Cardiac muscle cell (in vitro differentiated cells and primary cell): ENCODE measurements at regions not wholly inside any gene's neighbourhood (a gene's known extent, or its start where the extent isn't known, plus 50 kb on each side); places are given as distances from the start of the nearest gene placed in this dataset.

Experiments used
- DNase-seq, 2 donors: peaks; one replicate each; pipeline versions ENCODE4 v3.0.0 to v3.0.0-alpha.2; 2010 to 2017; ENCODE audit warnings: low read depth in 1 of 2, low spot score in 1 of 2
- H3K27ac ChIP-seq: fragments of 200-600 bp; sonication (generic); 2 replicates; pipeline ENCODE4 v1.5.1; 2016
- H3K27me3 ChIP-seq: fragments of 200-600 bp; sonication (generic); 2 replicates; pipeline ENCODE4 v1.6.0; 2016; ENCODE audit warnings: control low read depth
- H3K36me3 ChIP-seq: fragments of 200-600 bp; sonication (generic); 2 replicates; pipeline ENCODE4 v1.5.1; 2016; ENCODE audit warnings: control low read depth
- H3K4me1 ChIP-seq: fragments of 200-600 bp; sonication (generic); 2 replicates; pipeline ENCODE4 v1.8.1; 2017; ENCODE audit warnings: low read depth, mild to moderate bottlenecking, mixed run types
- H3K4me3 ChIP-seq: fragments of 200-600 bp; sonication (generic); 2 replicates; pipeline ENCODE4 v1.5.1; 2016; ENCODE audit warnings: mild to moderate bottlenecking
- H3K9me3 ChIP-seq: fragments of 200-600 bp; sonication (generic); 2 replicates; pipeline ENCODE4 v1.5.1; 2017; ENCODE audit warnings: low read depth, mild to moderate bottlenecking, control low read depth
- CTCF ChIP-seq: IDR thresholded peaks from 2 replicates; pipeline ENCODE4 v1.5.1; 2012; ENCODE audit warnings: low read depth, mild to moderate bottlenecking, low read length

GRCh38 chr2:16478434-16479210 lies 187.0 kb downstream of the CYRIA start:
- no peak overlapping the region for H3K4me3 ChIP-seq
- TF ChIP-seq CTCF, result no peak
- H3K36me3 ChIP-seq, result no peaks in the 10 kb centered on the region
- H3K27ac ChIP-seq, result no peak overlapping the region
- no peaks in the 10 kb centered on the region for H3K27me3 ChIP-seq
- no peaks in the 10 kb centered on the region for H3K9me3 ChIP-seq
- peaks cover 2% of the 10 kb centered on the region for H3K4me1 ChIP-seq
- DNase-seq, result no peak

- no peak for TF ChIP-seq CTCF
- no peaks in the 10 kb centered on the region for H3K36me3 ChIP-seq
- H3K27me3 ChIP-seq, result no peaks in the 10 kb centered on the region
- no peaks in the 10 kb centered on the region for H3K9me3 ChIP-seq
- no peak overlapping the region for H3K4me3 ChIP-seq
- DNase-seq, result no peak
- H3K4me1 ChIP-seq, result peaks cover 2% of the 10 kb centered on the region
- H3K27ac ChIP-seq, result no peak overlapping the region
These were observed 188.0 kb downstream of the CYRIA start for GRCh38 chr2:16477648-16478047.

GRCh38 chr2:16476866-16477265 lies 188.8 kb downstream of the CYRIA start:
- Histone ChIP-seq H3K36me3 (no peaks in the 10 kb centered on the region), H3K4me1 (no peaks in the 10 kb centered on the region), H3K27me3 (no peaks in the 10 kb centered on the region), H3K9me3 (no peaks in the 10 kb centered on the region), H3K4me3 (no peak overlapping the region), H3K27ac (no peak overlapping the region)
- no peak for TF ChIP-seq CTCF
- no peak for DNase-seq

- TF ChIP-seq CTCF, result no peak
These were observed 189.6 kb downstream of the CYRIA start for GRCh38 chr2:16475986-16476567.

GRCh38 chr2:16475586-16475985 lies 190.0 kb downstream of the CYRIA start:
- Histone ChIP-seq H3K4me3 (no peak overlapping the region), H3K9me3 (no peaks in the 10 kb centered on the region), H3K27ac (no peak overlapping the region), H3K4me1 (no peaks in the 10 kb centered on the region), H3K36me3 (no peaks in the 10 kb centered on the region), H3K27me3 (no peaks in the 10 kb centered on the region)
- no peak for TF ChIP-seq CTCF
- no peak for DNase-seq

More at GRCh38 chr2:16475986-16476567, 189.6 kb downstream of the CYRIA start:
- H3K9me3 ChIP-seq, result no peaks in the 10 kb centered on the region
- no peak for DNase-seq
- no peaks in the 10 kb centered on the region for H3K36me3 ChIP-seq
- H3K4me1 ChIP-seq, result no peaks in the 10 kb centered on the region
- no peaks in the 10 kb centered on the region for H3K27me3 ChIP-seq
- H3K4me3 ChIP-seq, result no peak overlapping the region
- no peak overlapping the region for H3K27ac ChIP-seq
